AG04449 (cell line): ENCODE measurements at regions not wholly inside any gene's neighbourhood (a gene's known extent, or its start where the extent isn't known, plus 50 kb on each side); places are given as distances from the start of the nearest gene placed in this dataset.
"Not testable (repeated sequence)": the region's sequence is repeated elsewhere in the genome, so short reads cannot be mapped to it uniquely, and the experiment has no call there.

Source experiments
- CTCF ChIA-PET: fragments of 350-600 bp; formaldehyde crosslinking; extraction: SDS; loops from one replicate; lab custom pipeline; 2021; ENCODE audit warnings: antibody characterized with exemption; lab: Yijun Ruan, JAX
- POLR2A ChIA-PET: fragments of 400-600, 350-600 bp; formaldehyde crosslinking; extraction: SDS; loops from one replicate; lab custom pipeline; 2020; ENCODE audit warnings: antibody characterized with exemption, inconsistent platforms; lab: Yijun Ruan, JAX
- DNase-seq: peaks from one replicate; pipeline ENCODE4 v3.0.0-alpha.2; 2010; ENCODE audit warnings: low read depth, low spot score
- H3K4me3 ChIP-seq: 2 replicates; pipeline ENCODE4 v1.5.1; 2011; ENCODE audit warnings: low read depth, mild to moderate bottlenecking, control low read depth, low read length
- CTCF ChIP-seq: IDR thresholded peaks from one replicate; pipeline ENCODE4 v1.5.1; 2011; ENCODE audit warnings: mild to moderate bottlenecking, moderate library complexity, low read length, control low read depth, inconsistent platforms; ENCODE audit not compliant: insufficient read depth; ENCODE audit errors: missing control alignments

DNA sequence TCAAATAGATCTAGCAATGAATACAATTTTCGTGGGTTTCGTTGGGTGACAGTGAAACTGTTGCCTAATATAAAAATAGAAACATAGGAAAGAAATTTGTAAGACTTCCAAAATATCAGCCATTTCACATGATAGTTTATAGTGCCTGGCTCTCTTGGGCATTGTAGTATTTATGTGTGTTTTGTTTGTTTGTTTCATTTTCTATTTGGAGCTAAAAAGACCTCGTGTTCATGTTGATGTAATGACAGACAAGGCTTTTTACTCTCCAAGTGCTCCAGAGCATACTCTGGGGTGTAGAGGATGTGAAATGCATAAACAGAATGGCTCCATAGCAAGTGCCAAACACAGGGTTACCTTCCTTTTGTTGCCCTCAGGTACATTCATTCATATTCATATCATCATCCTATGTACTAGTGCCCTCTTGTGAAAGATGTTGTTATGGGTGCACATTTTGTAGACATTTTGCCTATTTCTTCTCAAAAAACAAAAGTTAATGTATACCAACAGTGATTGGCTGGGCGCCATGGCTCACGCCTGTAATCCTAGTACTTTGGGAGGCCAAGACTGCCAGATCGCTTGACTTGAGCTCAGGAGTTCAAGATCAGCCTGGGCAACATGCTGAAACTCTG lies 100.7 kb upstream of the AMOT start:
- ChIA-PET POLR2A (no interaction called here), CTCF (no interaction called here)
- no peak for DNase-seq
- no peak overlapping the region for H3K4me3 ChIP-seq
- TF ChIP-seq CTCF: no peak

- no peak for DNase-seq
- no peak for TF ChIP-seq CTCF
- no peak overlapping the region for H3K4me3 ChIP-seq
These were observed 94.4 kb upstream of the AMOT start for GRCh38 chrX:112935029-112935428.

DNA sequence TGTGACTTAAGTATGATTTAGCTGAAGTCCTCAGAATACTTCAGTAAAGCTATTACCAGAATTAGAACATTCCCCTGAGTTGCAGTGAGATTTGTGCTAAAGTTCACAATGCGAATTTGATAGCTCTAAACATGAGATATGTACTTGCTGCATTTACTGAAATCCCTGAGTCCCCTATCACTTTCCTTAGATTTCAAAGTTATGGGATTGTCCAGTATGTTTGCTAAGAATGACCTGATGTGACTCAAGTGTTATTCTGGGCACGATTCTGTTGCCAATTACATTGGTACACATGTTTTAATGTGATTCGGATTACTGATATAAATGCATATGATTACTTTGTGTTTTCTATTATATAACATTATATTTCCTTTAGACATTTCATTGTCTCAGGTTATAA lies 91.3 kb upstream of the AMOT start:
- POLR2A ChIA-PET: no interaction called here
- no peak for TF ChIP-seq CTCF
- CTCF ChIA-PET: no interaction called here
- DNase-seq: no peak
- no peak overlapping the region for H3K4me3 ChIP-seq

More at GRCh38 chrX:112935029-112935428, 94.4 kb upstream of the AMOT start:
- CTCF ChIA-PET: no interaction called here
- POLR2A ChIA-PET: no interaction called here

DNA sequence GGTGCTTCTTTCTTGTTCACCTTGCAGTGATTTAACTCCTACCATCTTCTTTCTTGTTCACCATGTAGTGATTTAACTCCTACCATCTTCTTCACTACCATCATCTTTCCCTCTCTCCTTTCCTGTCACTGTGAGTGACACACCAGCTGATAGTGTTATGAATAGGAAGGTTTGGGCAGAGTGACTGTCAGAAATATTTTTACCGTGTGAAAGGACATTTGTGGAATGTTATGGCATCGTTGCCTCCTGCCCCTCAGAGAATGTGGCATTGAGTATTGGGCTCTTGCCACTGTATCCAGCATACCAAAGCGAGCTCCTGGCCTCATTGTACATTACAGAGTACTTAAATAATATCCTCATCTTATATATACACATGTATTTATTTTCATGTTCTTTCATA lies 90.8 kb upstream of the AMOT start:
- H3K4me3 ChIP-seq: no peak overlapping the region
- TF ChIP-seq CTCF: no peak
- ChIA-PET CTCF (no interaction called here), POLR2A (no interaction called here)
- DNase-seq: no peak

DNA sequence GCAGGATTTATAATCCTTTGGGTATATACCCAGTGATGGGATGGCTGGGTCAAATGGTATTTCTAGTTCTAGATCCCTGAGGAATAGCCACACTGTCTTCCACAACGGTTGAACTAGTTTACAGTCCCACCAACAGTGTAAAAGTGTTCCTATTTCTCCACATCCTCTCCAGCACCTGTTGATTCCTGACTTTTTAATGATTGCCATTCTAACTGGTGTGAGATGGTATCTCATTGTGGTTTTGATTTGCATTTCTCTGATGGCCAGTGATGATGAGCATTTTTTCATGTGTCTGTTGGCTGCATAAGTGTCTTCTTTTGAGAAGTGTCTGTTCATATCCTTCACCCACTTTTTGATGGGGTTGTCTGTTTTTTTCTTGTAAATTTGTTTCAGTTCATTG lies 82.8 kb upstream of the AMOT start:
- POLR2A ChIA-PET, CTCF ChIA-PET, DNase-seq, H3K4me3 ChIP-seq: not testable (repeated sequence)

- TF ChIP-seq CTCF: no peak
- DNase-seq: no peak
- no peak overlapping the region for H3K4me3 ChIP-seq
- ChIA-PET POLR2A (no interaction called here), CTCF (no interaction called here)
These were observed 73.2 kb upstream of the AMOT start for GRCh38 chrX:112913807-112914206.

DNA sequence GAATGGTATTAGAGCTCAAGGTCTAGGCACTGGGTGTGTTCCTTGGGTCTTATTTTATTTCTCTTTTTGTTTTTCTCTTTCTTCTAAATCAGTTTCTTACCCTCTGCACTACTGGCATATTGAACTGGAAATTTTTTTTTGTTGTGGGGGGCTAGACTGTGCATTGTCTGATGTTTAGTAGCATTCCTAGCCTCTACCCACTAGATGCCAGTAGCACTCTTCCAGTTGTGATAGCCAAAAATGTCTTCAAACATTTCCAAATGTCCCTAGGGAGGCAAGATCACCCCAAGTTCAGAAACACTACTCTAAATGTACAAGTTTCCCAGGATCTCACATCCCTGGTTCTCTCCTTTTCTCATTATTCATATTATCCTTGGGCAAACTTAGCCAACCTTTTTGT lies 69.8 kb upstream of the AMOT start:
- no peak for TF ChIP-seq CTCF
- DNase-seq: no peak
- no peak overlapping the region for H3K4me3 ChIP-seq
- POLR2A ChIA-PET: no interaction called here
- CTCF ChIA-PET: no interaction called here
